ENCODE measurements at regions not wholly inside any gene's neighbourhood (a gene's known extent, or its start where the extent isn't known, plus 50 kb on each side); places are given as distances from the start of the nearest gene placed in this dataset.

- TF ChIP-seq CTCF (IDR thresholded peaks at IDR 0.05) (no peak), POLR2A (IDR thresholded peaks at IDR 0.05) (no peak)
Measured at GRCh38 chr1:69290291-69290690, 277.4 kb upstream of the LRRC7 start.

Measured in sigmoid colon (tissue), 3 donors.